C4-2B (cell line): ENCODE measurements at regions not wholly inside any gene's neighbourhood (a gene's known extent, or its start where the extent isn't known, plus 50 kb on each side); places are given as distances from the start of the nearest gene placed in this dataset.

ENCODE experiments used
- H3K27ac ChIP-seq: fragments of 450-650 bp; 2 replicates; pipeline ENCODE4 v1.5.1; 2017
- ZFX ChIP-seq: fragments of 450-650 bp; IDR thresholded peaks from 2 replicates; pipeline ENCODE4 v1.6.1; 2017
- TF ChIP-seq, protein P1 (sequence below): fragments of 450-650 bp; conservative IDR thresholded peaks from 2 replicates; pipeline ENCODE4 v1.5.1; 2017; ENCODE audit warnings: mild to moderate bottlenecking

- TF ChIP-seq ZFX, result no peak
- TF ChIP-seq, protein P1, sequence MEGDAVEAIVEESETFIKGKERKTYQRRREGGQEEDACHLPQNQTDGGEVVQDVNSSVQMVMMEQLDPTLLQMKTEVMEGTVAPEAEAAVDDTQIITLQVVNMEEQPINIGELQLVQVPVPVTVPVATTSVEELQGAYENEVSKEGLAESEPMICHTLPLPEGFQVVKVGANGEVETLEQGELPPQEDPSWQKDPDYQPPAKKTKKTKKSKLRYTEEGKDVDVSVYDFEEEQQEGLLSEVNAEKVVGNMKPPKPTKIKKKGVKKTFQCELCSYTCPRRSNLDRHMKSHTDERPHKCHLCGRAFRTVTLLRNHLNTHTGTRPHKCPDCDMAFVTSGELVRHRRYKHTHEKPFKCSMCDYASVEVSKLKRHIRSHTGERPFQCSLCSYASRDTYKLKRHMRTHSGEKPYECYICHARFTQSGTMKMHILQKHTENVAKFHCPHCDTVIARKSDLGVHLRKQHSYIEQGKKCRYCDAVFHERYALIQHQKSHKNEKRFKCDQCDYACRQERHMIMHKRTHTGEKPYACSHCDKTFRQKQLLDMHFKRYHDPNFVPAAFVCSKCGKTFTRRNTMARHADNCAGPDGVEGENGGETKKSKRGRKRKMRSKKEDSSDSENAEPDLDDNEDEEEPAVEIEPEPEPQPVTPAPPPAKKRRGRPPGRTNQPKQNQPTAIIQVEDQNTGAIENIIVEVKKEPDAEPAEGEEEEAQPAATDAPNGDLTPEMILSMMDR, result no peak
- H3K27ac ChIP-seq, result no peak overlapping the region
Observed at GRCh38 chr1:57879700-57880099, 455.8 kb upstream of the DAB1 start.

GRCh38 chr1:57874418-57874877 is 450.6 kb upstream of the DAB1 start:
- TF ChIP-seq, protein P1, result no peak
- no peak for TF ChIP-seq ZFX
- no peak overlapping the region for H3K27ac ChIP-seq

DNA sequence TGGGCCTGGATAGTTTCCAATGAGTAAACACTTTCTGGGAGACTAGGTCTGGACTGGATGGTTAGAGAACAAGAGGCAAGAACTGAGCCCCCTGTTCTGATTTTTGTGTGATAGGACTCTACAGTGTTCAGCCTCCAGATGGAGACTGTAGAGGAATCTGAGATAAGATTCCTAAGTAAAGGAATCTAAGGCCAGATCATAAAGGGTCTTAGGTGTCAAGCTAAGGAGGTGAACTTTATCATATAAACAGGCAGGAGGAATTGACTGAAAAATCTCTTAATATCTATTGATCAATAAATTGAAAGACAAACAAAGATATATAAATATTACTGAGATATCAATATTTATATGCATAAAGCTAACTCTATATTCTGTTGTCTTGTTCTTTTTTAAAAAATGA is 449.1 kb upstream of the DAB1 start:
- TF ChIP-seq, protein P1, result no peak
- no peak for TF ChIP-seq ZFX
- no peak overlapping the region for H3K27ac ChIP-seq

GRCh38 chr1:57868908-57869307 is 445.0 kb upstream of the DAB1 start:
- no peak overlapping the region for H3K27ac ChIP-seq
- no peak for TF ChIP-seq ZFX
- TF ChIP-seq, protein P1, result no peak

DNA sequence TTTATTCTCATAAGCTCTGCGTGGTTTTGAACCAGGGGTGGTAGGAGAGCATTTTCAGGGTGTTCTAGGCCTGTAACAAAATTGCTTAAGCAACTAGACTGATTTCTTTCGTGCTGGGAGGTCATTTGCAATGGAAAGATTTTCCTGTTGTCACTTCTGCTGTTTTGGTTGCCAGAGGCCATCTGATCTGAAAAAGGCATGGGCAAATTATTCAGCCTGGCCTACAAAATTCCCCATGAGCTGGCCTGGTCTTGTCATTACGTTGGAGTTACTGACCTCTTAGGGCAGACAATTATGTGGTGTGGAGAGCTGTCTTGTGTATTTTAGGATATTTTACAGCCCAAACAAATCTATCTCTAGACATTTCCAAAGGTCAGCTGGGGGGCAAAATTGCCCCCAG is 444.4 kb upstream of the DAB1 start:
- TF ChIP-seq, protein P1, result no peak
- no peak for TF ChIP-seq ZFX

DNA sequence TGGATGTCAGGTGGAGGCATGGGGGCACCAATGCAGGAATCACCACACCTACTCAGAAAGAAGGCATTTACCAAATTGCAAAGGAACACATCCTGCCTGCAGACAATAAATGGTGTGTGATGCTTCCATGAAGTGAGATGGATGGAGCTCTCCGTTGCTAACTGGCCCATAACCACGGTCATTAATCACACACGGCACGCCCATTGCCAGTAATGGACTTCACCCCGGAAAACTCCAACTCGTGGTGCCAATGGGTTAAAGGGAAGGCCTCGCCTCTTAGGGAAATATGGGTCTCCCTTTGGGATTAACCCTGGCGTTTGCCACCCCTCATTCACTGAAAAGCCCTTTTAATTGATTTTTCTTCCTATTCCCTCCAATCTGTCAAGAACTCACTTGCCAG is 443.1 kb upstream of the DAB1 start:
- no peak for TF ChIP-seq ZFX
- TF ChIP-seq, protein P1, result no peak
- no peak overlapping the region for H3K27ac ChIP-seq

More for the DNA sequence above, 444.4 kb upstream of the DAB1 start:
- H3K27ac ChIP-seq, result no peak overlapping the region

DNA sequence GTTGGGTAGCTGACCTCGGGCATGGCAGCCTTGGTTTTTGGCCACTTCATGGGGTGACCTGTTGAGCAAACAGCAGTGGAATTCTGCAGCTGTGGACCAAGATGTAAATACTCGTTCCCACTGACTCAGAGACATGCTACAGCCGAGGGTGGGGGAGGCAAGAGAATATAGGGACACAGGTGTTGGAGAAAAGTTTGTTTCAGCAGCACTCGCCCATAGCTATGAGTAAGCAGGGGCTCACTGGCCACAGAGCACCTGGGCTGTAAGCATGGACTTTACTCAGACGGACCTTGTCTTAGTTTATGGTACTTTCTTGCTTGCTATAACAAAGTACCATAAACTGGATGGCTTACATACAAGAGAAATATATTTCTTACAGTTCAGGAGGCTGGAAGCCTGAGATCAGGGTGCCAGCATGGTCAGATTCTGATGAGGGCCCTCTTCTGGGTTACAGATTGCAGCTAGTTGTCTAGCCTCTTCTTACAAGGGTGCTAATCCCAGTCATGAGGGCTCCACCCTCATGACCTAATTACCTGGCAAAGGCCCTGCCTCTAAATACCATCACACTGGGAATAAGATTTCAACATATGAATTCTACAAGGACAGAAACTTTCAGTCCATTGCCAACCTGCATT is 437.2 kb upstream of the DAB1 start:
- TF ChIP-seq, protein P1, result no peak
- TF ChIP-seq ZFX, result no peak
- no peak overlapping the region for H3K27ac ChIP-seq
